ENCODE measurements at regions not wholly inside any gene's neighbourhood (a gene's known extent, or its start where the extent isn't known, plus 50 kb on each side); places are given as distances from the start of the nearest gene placed in this dataset.

DNA sequence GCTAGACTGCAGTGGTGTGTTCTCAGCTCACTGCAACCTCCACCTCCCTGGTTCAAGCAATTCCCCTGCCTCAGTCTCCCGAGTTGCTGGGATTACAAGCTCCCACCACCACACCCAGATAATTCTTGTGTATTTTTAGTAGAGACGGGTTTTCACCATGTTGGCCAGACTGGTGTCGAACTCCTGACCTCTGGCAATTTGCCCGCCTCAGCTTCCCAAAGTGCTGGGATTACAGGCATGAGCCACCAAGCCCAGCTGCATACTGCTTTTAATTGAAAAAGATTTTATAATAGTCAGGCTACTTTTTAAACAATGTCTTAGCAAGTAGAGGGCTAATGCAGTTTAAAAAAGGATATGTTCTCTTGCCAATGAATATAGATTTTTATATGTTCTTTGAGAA lies 668.9 kb downstream of the SLC6A15 start:
- no peaks in the 10 kb centered on the region for H3K36me3 ChIP-seq (ENCODE audit: control insufficient read depth in 4 of 4, insufficient read depth in 3 of 4, low read depth in 1 of 4, low read length in 3 of 4)
- no peak for TF ChIP-seq HNF4G (IDR thresholded peaks at IDR 0.05)
- no peak for TF ChIP-seq RAD21 (IDR thresholded peaks at IDR 0.05)
- no peak for TF ChIP-seq FOXA1 (IDR thresholded peaks at IDR 0.05)
- TF ChIP-seq EGR1 (IDR thresholded peaks at IDR 0.05; ENCODE audit: low read depth in 2 of 2), result no peak
- TF ChIP-seq MAX (IDR thresholded peaks at IDR 0.05), result no peak
- TF ChIP-seq SP1 (IDR thresholded peaks at IDR 0.05), result no peak
- TF ChIP-seq TAF1 (conservative IDR thresholded peaks at IDR 0.05), result no peak
- TF ChIP-seq, protein P1, sequence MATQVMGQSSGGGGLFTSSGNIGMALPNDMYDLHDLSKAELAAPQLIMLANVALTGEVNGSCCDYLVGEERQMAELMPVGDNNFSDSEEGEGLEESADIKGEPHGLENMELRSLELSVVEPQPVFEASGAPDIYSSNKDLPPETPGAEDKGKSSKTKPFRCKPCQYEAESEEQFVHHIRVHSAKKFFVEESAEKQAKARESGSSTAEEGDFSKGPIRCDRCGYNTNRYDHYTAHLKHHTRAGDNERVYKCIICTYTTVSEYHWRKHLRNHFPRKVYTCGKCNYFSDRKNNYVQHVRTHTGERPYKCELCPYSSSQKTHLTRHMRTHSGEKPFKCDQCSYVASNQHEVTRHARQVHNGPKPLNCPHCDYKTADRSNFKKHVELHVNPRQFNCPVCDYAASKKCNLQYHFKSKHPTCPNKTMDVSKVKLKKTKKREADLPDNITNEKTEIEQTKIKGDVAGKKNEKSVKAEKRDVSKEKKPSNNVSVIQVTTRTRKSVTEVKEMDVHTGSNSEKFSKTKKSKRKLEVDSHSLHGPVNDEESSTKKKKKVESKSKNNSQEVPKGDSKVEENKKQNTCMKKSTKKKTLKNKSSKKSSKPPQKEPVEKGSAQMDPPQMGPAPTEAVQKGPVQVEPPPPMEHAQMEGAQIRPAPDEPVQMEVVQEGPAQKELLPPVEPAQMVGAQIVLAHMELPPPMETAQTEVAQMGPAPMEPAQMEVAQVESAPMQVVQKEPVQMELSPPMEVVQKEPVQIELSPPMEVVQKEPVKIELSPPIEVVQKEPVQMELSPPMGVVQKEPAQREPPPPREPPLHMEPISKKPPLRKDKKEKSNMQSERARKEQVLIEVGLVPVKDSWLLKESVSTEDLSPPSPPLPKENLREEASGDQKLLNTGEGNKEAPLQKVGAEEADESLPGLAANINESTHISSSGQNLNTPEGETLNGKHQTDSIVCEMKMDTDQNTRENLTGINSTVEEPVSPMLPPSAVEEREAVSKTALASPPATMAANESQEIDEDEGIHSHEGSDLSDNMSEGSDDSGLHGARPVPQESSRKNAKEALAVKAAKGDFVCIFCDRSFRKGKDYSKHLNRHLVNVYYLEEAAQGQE (IDR thresholded peaks at IDR 0.05), result no peak
- no peak for TF ChIP-seq YY1 (IDR thresholded peaks at IDR 0.05)
- TF ChIP-seq CTCF (IDR thresholded peaks at IDR 0.05; ENCODE audit: low read depth, low read length, missing input control), result no peak
- TF ChIP-seq JUND (IDR thresholded peaks at IDR 0.05), result no peak
- TF ChIP-seq, protein P2, sequence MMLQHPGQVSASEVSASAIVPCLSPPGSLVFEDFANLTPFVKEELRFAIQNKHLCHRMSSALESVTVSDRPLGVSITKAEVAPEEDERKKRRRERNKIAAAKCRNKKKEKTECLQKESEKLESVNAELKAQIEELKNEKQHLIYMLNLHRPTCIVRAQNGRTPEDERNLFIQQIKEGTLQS (IDR thresholded peaks at IDR 0.05), result no peak
- no peak for TF ChIP-seq GABPA (IDR thresholded peaks at IDR 0.05 in 1 of 2, conservative IDR thresholded peaks at IDR 0.05 in 1 of 2)
- no peak for TF ChIP-seq NR2F2 (IDR thresholded peaks at IDR 0.05)
- TF ChIP-seq RXRA (IDR thresholded peaks at IDR 0.05), result no peak
- TF ChIP-seq, protein P3, sequence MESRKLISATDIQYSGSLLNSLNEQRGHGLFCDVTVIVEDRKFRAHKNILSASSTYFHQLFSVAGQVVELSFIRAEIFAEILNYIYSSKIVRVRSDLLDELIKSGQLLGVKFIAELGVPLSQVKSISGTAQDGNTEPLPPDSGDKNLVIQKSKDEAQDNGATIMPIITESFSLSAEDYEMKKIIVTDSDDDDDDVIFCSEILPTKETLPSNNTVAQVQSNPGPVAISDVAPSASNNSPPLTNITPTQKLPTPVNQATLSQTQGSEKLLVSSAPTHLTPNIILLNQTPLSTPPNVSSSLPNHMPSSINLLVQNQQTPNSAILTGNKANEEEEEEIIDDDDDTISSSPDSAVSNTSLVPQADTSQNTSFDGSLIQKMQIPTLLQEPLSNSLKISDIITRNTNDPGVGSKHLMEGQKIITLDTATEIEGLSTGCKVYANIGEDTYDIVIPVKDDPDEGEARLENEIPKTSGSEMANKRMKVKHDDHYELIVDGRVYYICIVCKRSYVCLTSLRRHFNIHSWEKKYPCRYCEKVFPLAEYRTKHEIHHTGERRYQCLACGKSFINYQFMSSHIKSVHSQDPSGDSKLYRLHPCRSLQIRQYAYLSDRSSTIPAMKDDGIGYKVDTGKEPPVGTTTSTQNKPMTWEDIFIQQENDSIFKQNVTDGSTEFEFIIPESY (IDR thresholded peaks at IDR 0.05), result no peak
- TF ChIP-seq HNF4A (conservative IDR thresholded peaks at IDR 0.05), result no peak
- no peak for TF ChIP-seq FOXA2 (IDR thresholded peaks at IDR 0.05)
- 61% methylated on average over 4 of the region's 4 CpGs for WGBS

More for the DNA sequence above, 668.9 kb downstream of the SLC6A15 start:
- no peaks in the 10 kb centered on the region for H3K9me3 ChIP-seq (ENCODE audit: control insufficient read depth in 4 of 4, low read length in 3 of 4)
- H3K27ac ChIP-seq (ENCODE audit: low read depth in 1 of 2, low read length in 2 of 2), result no peak overlapping the region
- DNase-seq (ENCODE audit: low spot score), result no peak
- H3K27me3 ChIP-seq (ENCODE audit: control insufficient read depth in 4 of 4, insufficient read depth in 4 of 4, low read length in 3 of 4), result no peaks in the 10 kb centered on the region
- no peak overlapping the region for H3K4me3 ChIP-seq (ENCODE audit: low read depth in 1 of 3, low read length in 3 of 3)
- H3K4me1 ChIP-seq (ENCODE audit: control insufficient read depth in 4 of 4, insufficient read depth in 4 of 4, low read length in 3 of 4), result no peaks in the 10 kb centered on the region
- H3K9ac ChIP-seq (ENCODE audit: low read depth in 1 of 2, low read length in 2 of 2), result no peak overlapping the region
